Endodermal cell (in vitro differentiated cells): ENCODE measurements at regions not wholly inside any gene's neighbourhood (a gene's known extent, or its start where the extent isn't known, plus 50 kb on each side); places are given as distances from the start of the nearest gene placed in this dataset.

Experiments
- DNase-seq: peaks from one replicate; pipeline ENCODE4 v3.0.0-alpha.2; 2017
- H3K27ac ChIP-seq: 2 replicates; pipeline ENCODE4 v1.5.1; 2013; ENCODE audit warnings: mild to moderate bottlenecking, low read depth, low read length, moderate library complexity
- H3K27me3 ChIP-seq: 2 replicates; pipeline ENCODE4 v1.6.1; 2013; ENCODE audit warnings: mild to moderate bottlenecking, low read length, moderate library complexity; ENCODE audit not compliant: insufficient read depth, control insufficient read depth, poor library complexity, severe bottlenecking
- H3K36me3 ChIP-seq: 2 replicates; pipeline ENCODE4 v1.7.0; 2013; ENCODE audit warnings: mild to moderate bottlenecking, low read length, moderate library complexity; ENCODE audit not compliant: control insufficient read depth, insufficient read depth
- H3K4me1 ChIP-seq: one replicate; pipeline ENCODE4 v1.7.0; 2013; ENCODE audit warnings: low read length; ENCODE audit not compliant: control insufficient read depth, insufficient read depth
- H3K4me3 ChIP-seq: 2 replicates; pipeline ENCODE4 v1.5.1; 2013; ENCODE audit warnings: mild to moderate bottlenecking, low read length, moderate library complexity
- H3K9ac ChIP-seq: 2 replicates; pipeline ENCODE4 v1.6.1; 2013; ENCODE audit warnings: mild to moderate bottlenecking, low read length, moderate library complexity; ENCODE audit not compliant: poor library complexity, severe bottlenecking; ENCODE audit errors: extremely low read depth
- H3K9me3 ChIP-seq: 2 replicates; pipeline ENCODE4 v1.6.1; 2013; ENCODE audit warnings: mild to moderate bottlenecking, low read length, moderate library complexity; ENCODE audit not compliant: control insufficient read depth
- H3K27ac Mint-ChIP-seq: 2 replicates; pipeline ENCODE4 v1.8.0; 2020; ENCODE audit warnings: mixed read lengths
- H3K27me3 Mint-ChIP-seq: 2 replicates; pipeline ENCODE4 v1.8.0; 2021; ENCODE audit warnings: mild to moderate bottlenecking, mixed read lengths; ENCODE audit not compliant: insufficient read depth
- H3K36me3 Mint-ChIP-seq: 2 replicates; pipeline ENCODE4 v1.8.0; 2020; ENCODE audit warnings: low read depth, mixed read lengths
- H3K4me1 Mint-ChIP-seq: 2 replicates; pipeline ENCODE4 v1.8.0; 2020; ENCODE audit warnings: mixed read lengths
- H3K4me3 Mint-ChIP-seq: 2 replicates; pipeline ENCODE4 v1.8.0; 2020; ENCODE audit warnings: mild to moderate bottlenecking, moderate library complexity, mixed read lengths
- H3K9me3 Mint-ChIP-seq: 2 replicates; pipeline ENCODE4 v1.8.0; 2020; ENCODE audit warnings: mild to moderate bottlenecking, mixed read lengths
- CTCF ChIP-seq: fragments of 200-600 bp; sonication (generic); conservative IDR thresholded peaks from 2 replicates; pipeline ENCODE4 v1.5.0; 2021; ENCODE audit warnings: antibody characterized with exemption, mild to moderate bottlenecking
- WGBS, 2 experiments: methylation state at CpG; one replicate each; pipeline versions ENCODE4 v1.1.5 to v1.1.7; 2013; ENCODE audit warnings: missing lambda C conversion rate in 2 of 2, mixed read lengths in 1 of 2; ENCODE audit not compliant: insufficient coverage in 1 of 2, insufficient read length in 1 of 2; 5-methylcytosine and 5-hydroxymethylcytosine counted together

- Mint-ChIP-seq H3K9me3 (no peaks in the 10 kb centered on the region), H3K27ac (no peak overlapping the region), H3K27me3 (peaks cover 3% of the 10 kb centered on the region), H3K36me3 (no peaks in the 10 kb centered on the region), H3K4me1 (peaks cover 1% of the 10 kb centered on the region), H3K4me3 (no peak overlapping the region)
- no peaks in the 10 kb centered on the region for H3K36me3 ChIP-seq
- H3K4me1 ChIP-seq: no peaks in the 10 kb centered on the region
- TF ChIP-seq CTCF: no peak
- H3K4me3 ChIP-seq: no peak overlapping the region
- H3K27ac ChIP-seq: no peak overlapping the region
- 91 to 96% methylated on average over 8 to 12 of the region's 12 CpGs for WGBS, 2 experiments
- DNase-seq: no peak
- no peak overlapping the region for H3K9ac ChIP-seq
- no peaks in the 10 kb centered on the region for H3K27me3 ChIP-seq
- H3K9me3 ChIP-seq: no peaks in the 10 kb centered on the region
These were observed 175.7 kb downstream of the URI1 start for GRCh38 chr19:30117636-30118145.

GRCh38 chr19:30118221-30118620 lies 176.2 kb downstream of the URI1 start:
- peaks cover 1% of the 10 kb centered on the region for H3K4me1 Mint-ChIP-seq
- no peaks in the 10 kb centered on the region for H3K9me3 Mint-ChIP-seq
- Histone ChIP-seq H3K36me3 (no peaks in the 10 kb centered on the region), H3K27me3 (no peaks in the 10 kb centered on the region), H3K27ac (no peak overlapping the region), H3K9ac (no peak overlapping the region), H3K4me1 (no peaks in the 10 kb centered on the region), H3K9me3 (no peaks in the 10 kb centered on the region), H3K4me3 (no peak overlapping the region)
- peaks cover 3% of the 10 kb centered on the region for H3K27me3 Mint-ChIP-seq
- DNase-seq: no peak
- no peak overlapping the region for H3K27ac Mint-ChIP-seq
- H3K4me3 Mint-ChIP-seq: no peak overlapping the region
- no peaks in the 10 kb centered on the region for H3K36me3 Mint-ChIP-seq
- TF ChIP-seq CTCF: no peak
- WGBS, 2 experiments: 91 to 98% methylated on average over 4 to 11 of the region's 11 CpGs

- TF ChIP-seq CTCF: no peak
- H3K27ac ChIP-seq: no peak overlapping the region
- DNase-seq: no peak
- no peak overlapping the region for H3K27ac Mint-ChIP-seq
- H3K36me3 ChIP-seq: no peaks in the 10 kb centered on the region
- H3K36me3 Mint-ChIP-seq: no peaks in the 10 kb centered on the region
- H3K4me3 ChIP-seq: no peak overlapping the region
- no peaks in the 10 kb centered on the region for H3K27me3 ChIP-seq
- no peaks in the 10 kb centered on the region for H3K9me3 Mint-ChIP-seq
- no peaks in the 10 kb centered on the region for H3K4me1 Mint-ChIP-seq
- WGBS, 2 experiments: 84 to 87% methylated on average over 11 to 12 of the region's 12 CpGs
- H3K4me1 ChIP-seq: no peaks in the 10 kb centered on the region
- peaks cover 3% of the 10 kb centered on the region for H3K27me3 Mint-ChIP-seq
- no peak overlapping the region for H3K9ac ChIP-seq
- H3K4me3 Mint-ChIP-seq: no peak overlapping the region
- no peaks in the 10 kb centered on the region for H3K9me3 ChIP-seq
These were observed 176.7 kb downstream of the URI1 start for GRCh38 chr19:30118760-30119159.
